Activated T-cell treated with anti-CD3 and anti-CD28 coated beads, Interleukin-2, amount 50 U/mL, for 24 hours (primary cell): ENCODE measurements at regions not wholly inside any gene's neighbourhood (a gene's known extent, or its start where the extent isn't known, plus 50 kb on each side); places are given as distances from the start of the nearest gene placed in this dataset.
"Not testable (repeated sequence)": the region's sequence is repeated elsewhere in the genome, so short reads cannot be mapped to it uniquely, and the experiment has no call there.

Source experiments
- DNase-seq: peaks from one replicate; pipeline ENCODE4 v3.0.0-alpha.2; 2020
- H3K27ac Mint-ChIP-seq: 2 replicates; pipeline ENCODE4 v1.8.0; 2020; ENCODE audit warnings: mild to moderate bottlenecking, mixed read lengths
- H3K27me3 Mint-ChIP-seq: 2 replicates; pipeline ENCODE4 v1.8.0; 2020; ENCODE audit warnings: mixed read lengths
- H3K36me3 Mint-ChIP-seq: 2 replicates; pipeline ENCODE4 v1.8.0; 2020; ENCODE audit warnings: low read depth, mixed read lengths
- H3K4me1 Mint-ChIP-seq: 2 replicates; pipeline ENCODE4 v1.8.0; 2020; ENCODE audit warnings: low read depth, mixed read lengths
- H3K4me3 Mint-ChIP-seq: 2 replicates; pipeline ENCODE4 v1.8.0; 2020; ENCODE audit warnings: mild to moderate bottlenecking, moderate library complexity, mixed read lengths
- H3K9me3 Mint-ChIP-seq: 2 replicates; pipeline ENCODE4 v1.8.0; 2020; ENCODE audit warnings: mixed read lengths

DNA sequence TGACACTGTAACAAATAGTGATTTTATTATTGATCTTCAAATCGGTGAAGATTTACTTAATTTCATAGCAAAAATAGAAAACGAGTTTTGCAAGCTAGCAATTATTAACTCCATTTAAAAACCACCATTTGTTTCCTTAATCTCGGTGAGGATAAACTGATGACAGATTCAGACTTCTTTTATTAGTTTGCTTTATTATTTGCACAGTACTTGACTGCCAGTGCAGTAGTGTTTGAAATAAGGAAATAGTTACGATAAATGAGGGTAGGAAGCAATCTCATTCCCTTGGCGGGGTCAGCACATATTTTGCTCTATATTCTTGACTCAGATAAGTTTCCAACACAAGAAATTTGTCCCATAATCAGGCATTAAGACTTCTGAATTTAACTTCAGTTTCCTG, 161.7 kb upstream of the PLGLB1 start:
- not testable (repeated sequence) for DNase-seq, H3K27ac Mint-ChIP-seq, H3K4me1 Mint-ChIP-seq, H3K4me3 Mint-ChIP-seq, H3K9me3 Mint-ChIP-seq, H3K36me3 Mint-ChIP-seq, H3K27me3 Mint-ChIP-seq

DNA sequence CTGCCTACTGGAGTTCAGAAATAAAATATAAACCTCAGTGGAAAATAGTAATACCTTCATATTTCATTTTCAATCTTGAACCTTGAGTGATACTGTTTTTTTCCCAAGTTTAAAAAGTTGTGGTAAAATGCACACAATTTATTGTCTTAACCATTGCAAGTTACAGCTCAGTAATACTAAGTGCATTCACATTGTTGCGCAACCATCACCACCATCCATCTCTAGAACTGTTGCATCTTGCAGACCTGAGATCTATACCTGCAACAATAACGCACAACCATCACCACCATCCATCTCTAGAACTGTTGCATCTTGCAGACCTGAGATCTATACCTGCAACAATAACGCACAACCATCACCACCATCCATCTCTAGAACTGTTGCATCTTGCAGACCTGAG, 162.6 kb upstream of the PLGLB1 start:
- H3K27ac Mint-ChIP-seq, H3K27me3 Mint-ChIP-seq, H3K9me3 Mint-ChIP-seq, DNase-seq, H3K4me1 Mint-ChIP-seq, H3K36me3 Mint-ChIP-seq, H3K4me3 Mint-ChIP-seq: not testable (repeated sequence)

GRCh38 chr2:87189214-87189613, 167.6 kb upstream of the PLGLB1 start:
- H3K36me3 Mint-ChIP-seq, H3K27me3 Mint-ChIP-seq, H3K27ac Mint-ChIP-seq, H3K4me1 Mint-ChIP-seq, H3K4me3 Mint-ChIP-seq, H3K9me3 Mint-ChIP-seq, DNase-seq: not testable (repeated sequence)

DNA sequence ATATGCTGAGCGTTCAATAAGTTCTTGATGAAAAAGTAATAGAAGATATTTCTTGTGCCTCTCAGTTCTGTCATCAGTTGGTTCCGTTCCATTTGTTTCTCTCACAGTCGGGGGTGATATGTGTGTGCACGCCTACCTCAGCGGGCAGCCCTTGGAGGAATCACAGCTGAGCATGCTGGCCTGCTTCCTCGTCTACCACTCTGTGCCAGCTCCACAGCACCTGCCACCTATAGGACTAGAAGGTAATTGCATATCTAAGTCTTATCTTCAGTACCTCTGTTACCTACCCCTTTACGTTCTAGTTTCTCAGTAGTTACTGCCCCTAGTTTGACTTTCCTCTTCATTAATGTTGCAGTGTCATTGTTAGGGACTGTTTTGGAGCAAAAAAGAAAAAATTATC, 171.7 kb upstream of the PLGLB1 start:
- H3K27me3 Mint-ChIP-seq, H3K36me3 Mint-ChIP-seq, H3K9me3 Mint-ChIP-seq, H3K27ac Mint-ChIP-seq, H3K4me1 Mint-ChIP-seq, H3K4me3 Mint-ChIP-seq, DNase-seq: not testable (repeated sequence)

DNA sequence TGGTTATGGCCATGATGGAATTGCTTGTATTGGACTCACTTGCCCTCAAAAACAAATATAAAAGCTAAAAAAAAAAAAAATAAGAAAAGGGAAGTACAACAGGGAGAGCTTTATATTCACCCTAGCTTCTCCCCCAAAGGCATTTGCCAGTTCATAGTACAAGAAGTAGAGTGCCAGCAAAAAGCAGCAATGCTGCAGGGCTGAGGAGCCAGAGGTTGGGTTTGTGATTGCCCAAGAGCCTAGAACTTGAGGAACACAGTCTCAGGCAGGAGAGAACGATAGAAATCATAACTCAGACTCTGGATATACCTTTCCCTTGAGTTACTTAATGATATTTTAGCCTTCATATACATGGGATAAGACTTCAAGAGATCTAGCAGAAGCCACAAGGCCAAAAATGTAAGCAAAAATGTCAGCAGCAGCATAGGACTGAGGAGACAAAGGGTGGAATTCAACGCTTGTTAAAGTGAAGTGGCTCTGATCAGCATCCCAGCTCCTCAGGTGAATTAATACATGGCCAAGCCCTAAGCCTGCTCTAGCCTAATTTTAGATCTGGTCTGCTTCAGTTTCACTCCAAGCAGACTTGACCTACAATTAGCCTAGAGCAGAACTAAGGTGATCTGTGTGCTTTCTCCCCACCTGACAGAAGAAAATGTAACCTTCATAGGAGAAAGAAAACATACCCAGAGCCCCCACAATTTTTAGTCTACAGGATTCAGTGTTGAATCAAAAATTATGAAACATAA, 172.8 kb upstream of the PLGLB1 start:
- not testable (repeated sequence) for H3K4me1 Mint-ChIP-seq, H3K9me3 Mint-ChIP-seq, DNase-seq, H3K36me3 Mint-ChIP-seq, H3K27ac Mint-ChIP-seq, H3K4me3 Mint-ChIP-seq, H3K27me3 Mint-ChIP-seq

DNA sequence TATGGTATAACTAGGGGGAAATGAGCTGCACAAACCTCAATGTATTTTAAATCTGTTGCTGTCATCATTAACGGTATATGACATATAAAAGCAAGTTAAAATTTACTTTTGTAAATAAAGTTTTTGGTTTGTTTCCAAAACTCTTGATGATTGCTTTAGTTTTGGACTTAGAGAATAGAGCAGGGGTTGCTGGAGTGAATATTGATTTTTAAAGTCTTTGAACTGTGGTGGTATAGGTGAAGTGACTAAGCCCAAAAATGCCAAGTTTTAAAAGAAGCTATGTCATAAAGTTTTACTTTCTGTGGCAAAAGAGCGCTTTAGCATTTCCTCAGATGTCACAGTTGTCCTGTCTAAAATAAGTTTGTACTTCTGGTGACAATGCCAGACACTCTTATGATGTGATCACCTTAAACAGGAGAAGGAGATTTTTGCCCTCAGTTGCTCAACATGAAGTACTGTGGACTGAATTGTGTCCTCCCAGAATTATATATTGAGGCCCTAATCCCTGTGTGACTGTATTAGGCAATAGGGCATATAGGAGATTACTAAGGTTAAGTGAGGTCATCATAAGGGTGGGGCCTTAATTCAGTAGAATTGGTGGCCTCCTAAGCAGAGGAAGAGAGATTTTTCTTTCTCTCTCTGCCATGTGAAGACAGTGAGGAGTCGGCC, 175.2 kb upstream of the PLGLB1 start:
- H3K36me3 Mint-ChIP-seq, H3K27ac Mint-ChIP-seq, H3K9me3 Mint-ChIP-seq, H3K4me1 Mint-ChIP-seq, H3K4me3 Mint-ChIP-seq, H3K27me3 Mint-ChIP-seq, DNase-seq: not testable (repeated sequence)

- H3K27me3 Mint-ChIP-seq, H3K4me1 Mint-ChIP-seq, H3K27ac Mint-ChIP-seq, H3K4me3 Mint-ChIP-seq, H3K9me3 Mint-ChIP-seq, DNase-seq, H3K36me3 Mint-ChIP-seq: not testable (repeated sequence)
Observed at GRCh38 chr2:87198422-87198821, 176.8 kb upstream of the PLGLB1 start.

- H3K36me3 Mint-ChIP-seq, H3K27me3 Mint-ChIP-seq, H3K4me3 Mint-ChIP-seq, DNase-seq, H3K9me3 Mint-ChIP-seq, H3K27ac Mint-ChIP-seq, H3K4me1 Mint-ChIP-seq: not testable (repeated sequence)
Observed at GRCh38 chr2:87199228-87199627, 177.6 kb upstream of the PLGLB1 start.

GRCh38 chr2:87204569-87205147, 183.0 kb upstream of the PLGLB1 start:
- not testable (repeated sequence) for DNase-seq, H3K4me1 Mint-ChIP-seq, H3K27ac Mint-ChIP-seq, H3K4me3 Mint-ChIP-seq, H3K36me3 Mint-ChIP-seq, H3K9me3 Mint-ChIP-seq, H3K27me3 Mint-ChIP-seq

- H3K36me3 Mint-ChIP-seq, H3K4me3 Mint-ChIP-seq, DNase-seq, H3K4me1 Mint-ChIP-seq, H3K27me3 Mint-ChIP-seq, H3K9me3 Mint-ChIP-seq, H3K27ac Mint-ChIP-seq: not testable (repeated sequence)
Observed at GRCh38 chr2:87212938-87213337, 191.3 kb upstream of the PLGLB1 start.

- H3K4me1 Mint-ChIP-seq, DNase-seq, H3K27me3 Mint-ChIP-seq, H3K27ac Mint-ChIP-seq, H3K4me3 Mint-ChIP-seq, H3K9me3 Mint-ChIP-seq, H3K36me3 Mint-ChIP-seq: not testable (repeated sequence)
Observed at GRCh38 chr2:87217005-87217404, 195.4 kb upstream of the PLGLB1 start.

DNA sequence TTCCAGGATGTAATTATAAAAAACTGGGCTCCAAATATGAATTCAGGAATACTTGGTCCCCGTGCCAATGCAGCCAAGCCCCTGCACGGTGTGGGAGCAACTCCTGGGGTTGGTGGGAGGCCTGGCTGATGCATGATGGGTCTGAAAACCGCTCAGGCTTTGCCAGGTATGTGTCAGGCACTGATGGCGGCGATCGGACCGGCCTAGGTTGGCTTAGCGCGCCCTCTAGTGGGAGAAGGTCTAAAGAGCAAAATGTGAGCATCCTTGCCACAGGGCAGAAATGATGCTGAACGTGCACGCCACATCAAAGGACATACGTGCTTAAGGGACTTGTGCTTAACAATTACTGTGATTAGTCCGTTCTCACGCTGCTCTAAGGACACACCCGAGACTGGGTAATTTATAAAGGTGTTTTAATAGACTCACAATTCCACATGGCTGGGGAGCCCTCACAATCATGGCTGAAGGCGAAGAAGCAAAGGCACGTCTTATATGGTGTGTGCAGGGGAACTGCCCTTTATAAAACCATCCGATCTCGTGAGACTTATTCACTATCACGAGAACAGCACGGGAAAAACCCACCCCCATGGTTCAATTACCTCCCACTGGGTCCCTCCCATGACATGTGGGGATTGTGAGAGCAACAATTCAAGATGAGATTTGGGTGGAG, 196.2 kb upstream of the PLGLB1 start:
- H3K4me3 Mint-ChIP-seq, H3K36me3 Mint-ChIP-seq, H3K4me1 Mint-ChIP-seq, H3K27ac Mint-ChIP-seq, H3K9me3 Mint-ChIP-seq, H3K27me3 Mint-ChIP-seq: not testable (repeated sequence)
- DNase-seq, result peak; percentile 63

DNA sequence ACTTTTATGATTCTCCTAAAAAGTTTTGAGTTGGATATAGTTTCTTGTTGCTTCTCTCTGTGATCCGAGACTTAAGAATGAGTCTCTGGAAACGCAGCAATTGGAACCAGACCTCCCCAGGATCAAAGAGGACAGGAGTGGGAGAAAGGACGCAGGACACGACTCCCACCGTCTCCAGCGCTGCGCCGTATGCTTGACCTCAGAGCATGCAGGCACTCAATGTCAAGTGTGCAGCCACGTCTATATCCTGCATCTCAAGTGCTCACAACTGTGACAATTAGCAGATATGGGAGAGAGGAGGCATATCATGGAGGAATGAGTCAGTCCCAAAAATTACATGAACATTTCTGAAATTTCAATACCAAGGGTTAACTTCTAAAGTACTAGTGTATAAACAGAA, 199.0 kb upstream of the PLGLB1 start:
- H3K36me3 Mint-ChIP-seq, H3K9me3 Mint-ChIP-seq, H3K27ac Mint-ChIP-seq, H3K27me3 Mint-ChIP-seq, H3K4me1 Mint-ChIP-seq, H3K4me3 Mint-ChIP-seq, DNase-seq: not testable (repeated sequence)

- not testable (repeated sequence) for H3K4me3 Mint-ChIP-seq, H3K9me3 Mint-ChIP-seq, H3K27me3 Mint-ChIP-seq, DNase-seq, H3K36me3 Mint-ChIP-seq, H3K27ac Mint-ChIP-seq, H3K4me1 Mint-ChIP-seq
Observed at GRCh38 chr2:87222131-87222530, 200.5 kb upstream of the PLGLB1 start.

GRCh38 chr2:87223873-87224272, 202.2 kb upstream of the PLGLB1 start:
- not testable (repeated sequence) for H3K4me3 Mint-ChIP-seq, DNase-seq, H3K27me3 Mint-ChIP-seq, H3K36me3 Mint-ChIP-seq, H3K4me1 Mint-ChIP-seq, H3K9me3 Mint-ChIP-seq, H3K27ac Mint-ChIP-seq
